ENCODE measurements at regions not wholly inside any gene's neighbourhood (a gene's known extent, or its start where the extent isn't known, plus 50 kb on each side); places are given as distances from the start of the nearest gene placed in this dataset.

GRCh38 chr5:98599016-98599415, 174.4 kb upstream of the RGMB start:
- no peak for TF ChIP-seq CTCF (IDR thresholded peaks at IDR 0.05 in 4 of 5, conservative IDR thresholded peaks at IDR 0.05 in 1 of 5)
- no peak for TF ChIP-seq POLR2A (IDR thresholded peaks at IDR 0.05)

Data from gastrocnemius medialis (tissue), 4 donors.